HepG2 (cell line): ENCODE measurements at regions not wholly inside any gene's neighbourhood (a gene's known extent, or its start where the extent isn't known, plus 50 kb on each side); places are given as distances from the start of the nearest gene placed in this dataset.
A peak's percentile ranks its signal among the peaks of the same experiment; 100 is the strongest.

Experiments
- ATAC-seq: fragments of 200-7000 bp; cut with Tn5 transposase; 3 replicates; pipeline ENCODE4 v1.9.1; 2020; ENCODE audit warnings: mild to moderate bottlenecking, moderate library complexity
- BruUV-seq: library from RNA; stranded (reverse); fragments of 400-500 nt; replicated peaks from 2 replicates; lab custom pipeline; 2021; lab: Mats Ljungman, UMichigan
- CTCF ChIA-PET: fragments of 300-600 bp; formaldehyde crosslinking; extraction: SDS; loops from one replicate; lab custom pipeline; 2021; ENCODE audit warnings: low total read pairs, inconsistent platforms, low intra/inter-chr PET ratio; lab: Yijun Ruan, JAX
- POLR2A ChIA-PET: fragments of 350-600 bp; sonication (Branson Sonifier 250); formaldehyde crosslinking; loops from one replicate; lab custom pipeline; 2020; ENCODE audit warnings: antibody characterized with exemption, inconsistent platforms; lab: Yijun Ruan, JAX
- DNase-seq: peaks from one replicate; pipeline ENCODE4 v3.0.0-alpha.2; 2015; ENCODE audit warnings: low spot score
- FAIRE-seq: peaks from 3 replicates; lab custom pipeline; 2011; peaks lifted over from hg19 to GRCh38; lab: Jason Lieb, UNC
- H2AFZ ChIP-seq: one replicate; pipeline ENCODE4 v1.6.1; 2011; ENCODE audit warnings: low read length, inconsistent platforms
- H3K27ac ChIP-seq: fragments of 300-600 bp; 3 replicates; pipeline ENCODE4 v1.8.0; 2011; ENCODE audit warnings: mixed run types, mild to moderate bottlenecking, mixed read lengths, low read length, inconsistent platforms; ENCODE audit not compliant: insufficient read depth; ENCODE audit errors: extremely low read length
- H3K27me3 ChIP-seq, 2 experiments: fragments of 200-600 bp in 1 of 2; 2 replicates in 1 of 2; 3 replicates in 1 of 2; pipeline versions ENCODE4 v1.6.0 to v1.8.0; 2011; ENCODE audit warnings: low read length in 2 of 2, mild to moderate bottlenecking in 2 of 2, moderate library complexity in 2 of 2, inconsistent platforms in 1 of 2; ENCODE audit not compliant: insufficient read depth in 2 of 2, control insufficient read depth in 1 of 2
- H3K36me3 ChIP-seq, 2 experiments: fragments of 200-600 bp in 1 of 2; replicated peaks in 1 of 2; 2 replicates in 1 of 2; 3 replicates in 1 of 2; pipeline versions ENCODE4 v1.5.1 to v1.8.0; 2011; ENCODE audit warnings: low read length in 2 of 2, inconsistent platforms in 1 of 2; ENCODE audit not compliant: insufficient read depth in 2 of 2, control insufficient read depth in 1 of 2
- H3K4me1 ChIP-seq: 2 replicates; pipeline ENCODE4 v1.5.1; 2012; ENCODE audit warnings: low read length, inconsistent platforms; ENCODE audit not compliant: insufficient read depth
- H3K4me2 ChIP-seq: 2 replicates; pipeline ENCODE4 v1.6.0; 2011; ENCODE audit warnings: low read depth, low read length, inconsistent platforms
- H3K4me3 ChIP-seq, 3 experiments: fragments of 200-600 bp in 1 of 3; sonication (generic), shearing (Covaris generic) in 1 of 3; replicated peaks in 1 of 3; 2 replicates each; pipeline ENCODE4 v1.5.1; 2011 to 2016; ENCODE audit warnings: low read length in 3 of 3, inconsistent platforms in 2 of 3, low read depth in 2 of 3, mild to moderate bottlenecking in 2 of 3, control low read depth in 1 of 3, mixed read lengths in 1 of 3; ENCODE audit not compliant: insufficient read depth in 1 of 3
- H3K79me2 ChIP-seq: one replicate; pipeline ENCODE4 v1.6.1; 2011; ENCODE audit warnings: low read length, inconsistent platforms; ENCODE audit not compliant: insufficient read depth
- H3K9ac ChIP-seq: 2 replicates; pipeline ENCODE4 v1.6.0; 2011; ENCODE audit warnings: mild to moderate bottlenecking, low read depth, low read length, inconsistent platforms; ENCODE audit not compliant: insufficient read depth
- H3K9me3 ChIP-seq: 2 replicates; pipeline ENCODE4 v1.5.1; 2012; ENCODE audit warnings: mild to moderate bottlenecking, low read length
- H4K20me1 ChIP-seq: 2 replicates; pipeline ENCODE4 v1.6.0; 2011; ENCODE audit warnings: inconsistent platforms, mild to moderate bottlenecking, low read length, moderate library complexity; ENCODE audit not compliant: insufficient read depth
- AHR ChIP-seq: IDR thresholded peaks from 2 replicates; pipeline ENCODE4 v1.6.1; 2018; ENCODE audit warnings: missing genetic modification reagents, missing compliant biosample characterization
- JUND ChIP-seq: sonication (generic); formaldehyde crosslinking; IDR thresholded peaks from 2 replicates; pipeline ENCODE4 v1.8.0; 2022; ENCODE audit warnings: mild to moderate bottlenecking, missing genetic modification reagents
- MAFG ChIP-seq: sonication (generic); formaldehyde crosslinking; IDR thresholded peaks from 2 replicates; pipeline ENCODE4 v1.5.1; 2020; ENCODE audit warnings: mild to moderate bottlenecking, missing genetic modification reagents
- RARG ChIP-seq: sonication (generic); formaldehyde crosslinking; IDR thresholded peaks from 2 replicates; pipeline ENCODE4 v1.4.0; 2020; ENCODE audit warnings: low read depth, mild to moderate bottlenecking, missing genetic modification reagents
- SRF ChIP-seq: IDR thresholded peaks from 2 replicates; pipeline ENCODE4 v1.6.1; 2011; ENCODE audit warnings: mild to moderate bottlenecking, low read depth, low read length, moderate library complexity
- STAG1 ChIP-seq: sonication (generic); formaldehyde crosslinking; IDR thresholded peaks from 2 replicates; pipeline ENCODE4 v1.4.0; 2020; ENCODE audit warnings: missing genetic modification reagents
- WGBS: methylation state at CpG from one replicate; pipeline ENCODE4 v1.1.6; 2017; ENCODE audit warnings: low lambda C conversion rate; 5-methylcytosine and 5-hydroxymethylcytosine counted together
- in situ Hi-C: cut with HindIII; loops from 2 replicates; pipeline ENCODE4 v1.10.0; 2017; ENCODE audit warnings: low pct_unique_long_range_greater_than_20kb; ENCODE audit not compliant: extremely low pct_ligation_motif_present
- intact Hi-C: fragments of 100-400 bp; cut with micrococcal nuclease; formaldehyde crosslinking; loops from one replicate; pipeline ENCODE4 v1.10.0; 2022; ENCODE audit not compliant: unreplicated experiment
- TF ChIP-seq, protein P1 (sequence below): sonication (generic); formaldehyde crosslinking; IDR thresholded peaks from 2 replicates; pipeline ENCODE4 v1.5.0; 2020; ENCODE audit warnings: mild to moderate bottlenecking, missing genetic modification reagents, moderate library complexity

DNA sequence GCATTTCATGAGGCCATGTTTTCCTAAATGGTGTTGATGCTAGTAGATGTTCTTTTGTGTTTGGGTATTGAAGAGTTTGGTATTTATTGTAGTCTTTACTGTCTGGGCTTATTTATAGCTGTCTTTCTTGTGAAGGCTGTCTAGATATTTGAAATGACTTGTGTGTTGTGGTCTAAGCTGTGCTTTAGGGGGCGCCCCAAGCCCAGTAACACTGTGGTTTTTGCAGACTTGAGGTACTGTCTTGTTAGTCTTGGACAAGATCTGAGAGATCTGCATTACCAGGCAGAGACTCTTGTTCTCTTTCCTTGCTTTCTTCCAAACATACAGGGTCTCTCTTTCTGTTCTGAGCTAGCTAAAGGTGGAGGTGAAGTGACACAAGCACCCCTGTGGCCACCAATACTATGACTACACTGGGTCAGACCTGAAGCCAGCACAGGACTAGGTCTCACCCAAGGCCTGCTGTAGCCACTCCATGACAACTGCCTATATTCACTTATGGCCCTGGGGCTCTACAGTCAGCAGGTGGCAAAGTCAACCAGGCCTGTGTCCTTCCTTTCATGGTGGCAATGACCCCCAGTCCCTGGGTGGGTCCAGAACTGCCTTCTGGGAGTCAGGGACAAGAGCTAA lies 152.1 kb upstream of the TBC1D5 start:
- in situ Hi-C loops (no loop called here), intact Hi-C loops (loop anchor here (10.0 kb wide), 1 partner anchor 400 kb away; no protein-coding TSS in a partner anchor)
- Histone ChIP-seq H3K9me3 (no peaks in the 10 kb centered on the region), H3K36me3 (no peaks in the 10 kb centered on the region), H2AFZ (no peak overlapping the region), H3K79me2 (no peaks in the 10 kb centered on the region), H3K27ac (no peak overlapping the region), H3K4me1 (no peaks in the 10 kb centered on the region), H3K4me2 (no peak overlapping the region), H3K27me3 (no peaks in the 10 kb centered on the region), H3K4me3 (no peak overlapping the region), H3K9ac (no peak overlapping the region)
- ATAC-seq (peak; percentile 60), FAIRE-seq (no peak), DNase-seq (peak; percentile 5)
- no TSS peak for BruUV-seq
- ChIA-PET POLR2A (no interaction called here), CTCF (interaction anchor here (1.5 kb wide), 1 partner anchor 495 kb away, joined by 8 read pairs; no protein-coding TSS in a partner anchor)
- WGBS: 0% methylated on average over 1 of the region's 1 CpG
- TF ChIP-seq STAG1 (CRISPR knock-in tag) (peak; percentile 62), RARG (CRISPR knock-in tag) (no peak)
- TF ChIP-seq, protein P1, sequence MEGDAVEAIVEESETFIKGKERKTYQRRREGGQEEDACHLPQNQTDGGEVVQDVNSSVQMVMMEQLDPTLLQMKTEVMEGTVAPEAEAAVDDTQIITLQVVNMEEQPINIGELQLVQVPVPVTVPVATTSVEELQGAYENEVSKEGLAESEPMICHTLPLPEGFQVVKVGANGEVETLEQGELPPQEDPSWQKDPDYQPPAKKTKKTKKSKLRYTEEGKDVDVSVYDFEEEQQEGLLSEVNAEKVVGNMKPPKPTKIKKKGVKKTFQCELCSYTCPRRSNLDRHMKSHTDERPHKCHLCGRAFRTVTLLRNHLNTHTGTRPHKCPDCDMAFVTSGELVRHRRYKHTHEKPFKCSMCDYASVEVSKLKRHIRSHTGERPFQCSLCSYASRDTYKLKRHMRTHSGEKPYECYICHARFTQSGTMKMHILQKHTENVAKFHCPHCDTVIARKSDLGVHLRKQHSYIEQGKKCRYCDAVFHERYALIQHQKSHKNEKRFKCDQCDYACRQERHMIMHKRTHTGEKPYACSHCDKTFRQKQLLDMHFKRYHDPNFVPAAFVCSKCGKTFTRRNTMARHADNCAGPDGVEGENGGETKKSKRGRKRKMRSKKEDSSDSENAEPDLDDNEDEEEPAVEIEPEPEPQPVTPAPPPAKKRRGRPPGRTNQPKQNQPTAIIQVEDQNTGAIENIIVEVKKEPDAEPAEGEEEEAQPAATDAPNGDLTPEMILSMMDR (CRISPR knock-in tag): peak; percentile 54
- TF ChIP-seq, all 625 proteins: peak for 2
- H4K20me1 ChIP-seq: no peaks in the 10 kb centered on the region

DNA sequence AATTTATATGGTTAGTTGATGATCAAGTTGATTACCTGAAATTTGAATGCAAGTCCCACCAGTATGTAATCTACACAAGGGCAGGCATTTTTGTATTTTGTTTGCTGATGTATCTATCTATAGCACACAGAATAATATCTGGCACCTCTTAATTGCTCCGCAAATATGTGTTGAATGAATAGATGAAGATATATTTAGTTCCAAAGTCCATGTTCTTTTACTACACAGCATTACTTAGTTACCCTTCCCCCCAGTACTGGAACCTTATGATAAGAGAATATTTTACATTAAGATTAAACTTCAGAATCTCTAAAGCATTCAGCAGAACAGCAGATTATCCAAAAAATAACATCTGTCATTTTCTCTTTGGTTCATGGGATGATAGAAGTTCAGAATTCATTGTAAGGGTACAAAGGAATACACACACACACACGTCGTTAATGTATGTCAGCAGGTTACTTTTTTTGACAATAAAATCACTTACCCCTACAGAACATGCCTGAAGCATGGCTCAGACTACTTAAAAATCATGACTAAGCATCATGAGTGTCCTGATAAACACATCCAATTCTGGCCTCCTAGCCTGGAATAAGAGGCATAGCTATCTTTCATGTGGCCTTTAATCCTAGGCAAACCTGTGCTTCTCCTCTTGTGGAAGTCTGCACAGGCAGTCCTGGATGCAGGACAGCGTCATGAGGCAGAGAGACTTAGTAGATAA lies 148.9 kb upstream of the TBC1D5 start:
- Histone ChIP-seq H3K9me3 (no peaks in the 10 kb centered on the region), H3K27ac (no peak overlapping the region), H3K4me2 (no peak overlapping the region), H3K36me3 (no peaks in the 10 kb centered on the region), H2AFZ (no peak overlapping the region), H3K4me3 (no peak overlapping the region), H3K79me2 (no peaks in the 10 kb centered on the region), H4K20me1 (no peaks in the 10 kb centered on the region), H3K9ac (no peak overlapping the region), H3K4me1 (no peaks in the 10 kb centered on the region), H3K27me3 (no peaks in the 10 kb centered on the region)
- WGBS: 3% methylated on average over 4 of the region's 4 CpGs
- no peak for ATAC-seq
- in situ Hi-C loops: no loop called here
- POLR2A ChIA-PET: no interaction called here
- intact Hi-C loops: loop anchor here (10.0 kb wide), 1 partner anchor 404 kb away; no protein-coding TSS in a partner anchor
- no peak for DNase-seq
- CTCF ChIA-PET: no interaction called here
- FAIRE-seq: no peak
- BruUV-seq: no TSS peak
- no peak for TF ChIP-seq AHR (CRISPR knock-in tag)
- TF ChIP-seq MAFG (CRISPR knock-in tag): no peak
- no peak for TF ChIP-seq JUND (CRISPR knock-in tag)
- TF ChIP-seq SRF: no peak
